HEK293 (cell line): ENCODE measurements at regions not wholly inside any gene's neighbourhood (a gene's known extent, or its start where the extent isn't known, plus 50 kb on each side); places are given as distances from the start of the nearest gene placed in this dataset.

Source experiments
- CTCF ChIP-seq: fragments of 450-650 bp; formaldehyde crosslinking; IDR thresholded peaks from 2 replicates; pipeline ENCODE4 v1.5.1; 2016; ENCODE audit warnings: missing biosample characterization, missing genetic modification characterization
- PRDM4 ChIP-seq: fragments of 450-650 bp; formaldehyde crosslinking; IDR thresholded peaks from 2 replicates; pipeline ENCODE4 v1.5.1; 2017; ENCODE audit warnings: missing biosample characterization, missing genetic modification characterization
- REST ChIP-seq: fragments of 450-650 bp; formaldehyde crosslinking; IDR thresholded peaks from 2 replicates; pipeline ENCODE4 v1.5.1; 2016; ENCODE audit warnings: missing biosample characterization, missing genetic modification characterization
- SETDB1 ChIP-seq: IDR thresholded peaks from one replicate; pipeline ENCODE4 v1.6.1; 2017; ENCODE audit warnings: mild to moderate bottlenecking, low read length, moderate library complexity, mixed read lengths; ENCODE audit not compliant: insufficient read length
- TCF7L2 ChIP-seq: IDR thresholded peaks from 2 replicates; pipeline ENCODE4 v1.6.1; 2011; ENCODE audit warnings: low read depth, mild to moderate bottlenecking, inconsistent platforms, low read length, moderate library complexity, borderline replicate concordance
- ZFP3 ChIP-seq: fragments of 450-650 bp; formaldehyde crosslinking; IDR thresholded peaks from 2 replicates; pipeline ENCODE4 v1.5.1; 2016; ENCODE audit warnings: low read depth, missing biosample characterization, missing genetic modification characterization
- ZNF24 ChIP-seq: fragments of 450-650 bp; formaldehyde crosslinking; IDR thresholded peaks from 2 replicates; pipeline ENCODE4 v1.5.1; 2016; ENCODE audit warnings: missing biosample characterization, missing genetic modification characterization
- ZNF292 ChIP-seq: fragments of 450-650 bp; formaldehyde crosslinking; IDR thresholded peaks from 2 replicates; pipeline ENCODE4 v1.5.1; 2016; ENCODE audit warnings: low read depth, missing biosample characterization, missing genetic modification characterization, borderline replicate concordance
- ZNF362 ChIP-seq: fragments of 450-650 bp; formaldehyde crosslinking; IDR thresholded peaks from 2 replicates; pipeline ENCODE4 v1.5.1; 2016; ENCODE audit warnings: missing biosample characterization, missing genetic modification characterization

- TF ChIP-seq CTCF (tag by site-specific recombination) (no peak), ZNF292 (tag by site-specific recombination) (no peak), ZNF362 (tag by site-specific recombination) (no peak), REST (tag by site-specific recombination) (no peak), PRDM4 (no peak), TCF7L2 (no peak), ZFP3 (tag by site-specific recombination) (no peak), SETDB1 (no peak), ZNF24 (tag by site-specific recombination) (no peak)
These were observed 465.6 kb upstream of the ADGRL4 start for GRCh38 chr1:79472067-79472656.
